Pons (tissue), 1 donor: ENCODE measurements at regions not wholly inside any gene's neighbourhood (a gene's known extent, or its start where the extent isn't known, plus 50 kb on each side); places are given as distances from the start of the nearest gene placed in this dataset.
A peak's percentile ranks its signal among the peaks of the same experiment; 100 is the strongest.

Experiments used
- DNase-seq: peaks from one replicate; pipeline ENCODE4 v3.0.0-alpha.2; 2016; ENCODE audit warnings: low spot score

GRCh38 chr5:174191076-174191475, 145.6 kb downstream of the NSG2 start:
- no peak for DNase-seq

- DNase-seq, result no peak
Measured at GRCh38 chr5:174191850-174192655, 146.5 kb downstream of the NSG2 start.

- no peak for DNase-seq
Measured at GRCh38 chr5:174192901-174193300, 147.4 kb downstream of the NSG2 start.

- DNase-seq, result no peak
Measured at GRCh38 chr5:174195517-174195916, 150.0 kb downstream of the NSG2 start.

- no peak for DNase-seq
Measured at GRCh38 chr5:174197929-174198328, 152.4 kb downstream of the NSG2 start.

- no peak for DNase-seq
Measured at GRCh38 chr5:174198541-174198940, 153.0 kb downstream of the NSG2 start.

GRCh38 chr5:174202996-174203395, 157.5 kb downstream of the NSG2 start:
- DNase-seq, result no peak

- DNase-seq, result no peak
Measured at GRCh38 chr5:174204535-174205313, 159.2 kb downstream of the NSG2 start.

GRCh38 chr5:174205939-174206338, 160.4 kb downstream of the NSG2 start:
- no peak for DNase-seq

GRCh38 chr5:174210596-174211276, 165.2 kb downstream of the NSG2 start:
- DNase-seq, result no peak

GRCh38 chr5:174211277-174211626, 165.7 kb downstream of the NSG2 start:
- no peak for DNase-seq

GRCh38 chr5:174217527-174217926, 172.0 kb downstream of the NSG2 start:
- no peak for DNase-seq

GRCh38 chr5:174218162-174218561, 172.7 kb downstream of the NSG2 start:
- DNase-seq, result no peak

GRCh38 chr5:174220417-174220816, 174.9 kb downstream of the NSG2 start:
- no peak for DNase-seq

- DNase-seq, result no peak
Measured at GRCh38 chr5:174221436-174221835, 175.9 kb downstream of the NSG2 start.

- DNase-seq, result no peak
Measured at GRCh38 chr5:174221946-174222345, 176.4 kb downstream of the NSG2 start.

GRCh38 chr5:174222891-174223290, 177.4 kb downstream of the NSG2 start:
- DNase-seq, result no peak

GRCh38 chr5:174223355-174223754, 177.8 kb downstream of the NSG2 start:
- no peak for DNase-seq

GRCh38 chr5:174229068-174229467, 183.6 kb downstream of the NSG2 start:
- DNase-seq, result no peak

- DNase-seq, result peak; percentile 7
Measured at GRCh38 chr5:174229514-174230370, 184.2 kb downstream of the NSG2 start.

- DNase-seq, result no peak
Measured at GRCh38 chr5:174231956-174232487, 186.5 kb downstream of the NSG2 start.

GRCh38 chr5:174234388-174234787, 188.9 kb downstream of the NSG2 start:
- no peak for DNase-seq
